NCI-H345 (cell line): ENCODE measurements at regions not wholly inside any gene's neighbourhood (a gene's known extent, or its start where the extent isn't known, plus 50 kb on each side); places are given as distances from the start of the nearest gene placed in this dataset.
"Not testable (repeated sequence)": the region's sequence is repeated elsewhere in the genome, so short reads cannot be mapped to it uniquely, and the experiment has no call there.

Source experiments
- DNase-seq: peaks from one replicate; lab custom pipeline; 2025; lab: John Stamatoyannopoulos, UW

GRCh38 chr7:86202833-86203232 lies 440.9 kb upstream of the GRM3 start:
- no peak for DNase-seq

GRCh38 chr7:86201767-86202166 lies 441.9 kb upstream of the GRM3 start:
- no peak for DNase-seq

- DNase-seq, result no peak
These were observed 443.7 kb upstream of the GRM3 start for GRCh38 chr7:86199881-86200614.

- no peak for DNase-seq
These were observed 453.4 kb upstream of the GRM3 start for GRCh38 chr7:86190351-86190750.

DNA sequence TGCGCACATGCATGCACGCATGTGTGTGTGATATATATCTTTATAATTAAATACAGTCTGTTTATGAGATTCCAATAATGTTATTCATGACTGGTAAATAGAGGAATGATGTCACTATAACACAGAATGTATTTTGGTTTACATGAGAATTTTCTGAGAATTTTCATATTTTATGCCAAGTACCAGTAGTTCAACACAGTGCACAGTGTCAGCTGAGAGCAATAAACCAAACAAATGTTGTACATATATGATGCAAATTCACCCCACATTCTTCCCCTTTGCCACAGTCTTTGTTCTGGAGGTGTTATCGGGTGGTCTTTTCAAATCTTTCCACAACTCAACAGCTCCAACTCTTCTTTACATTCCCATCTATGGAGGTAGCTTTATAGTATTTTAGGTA lies 462.2 kb upstream of the GRM3 start:
- DNase-seq, result no peak

GRCh38 chr7:86164827-86165226 lies 478.9 kb upstream of the GRM3 start:
- DNase-seq, result no peak

DNA sequence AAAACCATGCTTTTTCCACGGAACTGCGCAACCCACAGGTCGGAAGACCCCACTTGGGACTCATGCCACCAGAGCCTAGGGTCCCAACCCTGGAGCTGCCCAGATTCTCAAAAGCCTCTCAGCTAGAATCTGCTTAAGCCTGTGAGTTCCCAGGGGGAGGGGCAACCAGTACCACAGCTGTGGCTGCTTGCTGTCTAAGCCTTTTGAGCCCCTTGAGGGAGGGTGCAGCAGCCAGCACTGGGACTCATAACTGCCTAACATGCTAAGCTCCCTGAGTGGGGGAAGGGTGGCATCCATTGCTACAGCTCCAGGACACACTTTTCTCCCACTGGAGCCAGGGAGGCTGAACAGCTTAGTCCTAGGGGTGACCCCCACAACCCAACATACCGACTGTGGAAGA lies 485.6 kb upstream of the GRM3 start:
- DNase-seq, result no peak

DNA sequence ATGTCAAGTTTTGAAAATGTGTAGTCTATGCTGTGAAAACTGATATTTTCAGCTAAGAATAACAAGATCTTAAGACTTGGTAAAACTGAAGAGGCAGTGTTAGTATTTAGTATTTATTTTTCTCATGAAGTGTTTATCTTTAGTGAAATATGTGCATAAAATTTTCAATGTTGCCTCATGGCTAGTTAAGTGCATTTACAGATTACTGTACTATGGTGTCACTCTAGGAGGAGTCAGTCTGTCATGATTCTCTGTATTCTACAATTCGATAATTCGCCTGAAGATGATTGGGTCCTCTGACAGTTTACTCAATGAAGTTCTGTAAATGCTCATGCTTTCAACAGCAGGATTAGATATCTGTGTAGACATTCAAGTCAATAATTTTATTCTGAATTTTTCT lies 488.1 kb upstream of the GRM3 start:
- no peak for DNase-seq

DNA sequence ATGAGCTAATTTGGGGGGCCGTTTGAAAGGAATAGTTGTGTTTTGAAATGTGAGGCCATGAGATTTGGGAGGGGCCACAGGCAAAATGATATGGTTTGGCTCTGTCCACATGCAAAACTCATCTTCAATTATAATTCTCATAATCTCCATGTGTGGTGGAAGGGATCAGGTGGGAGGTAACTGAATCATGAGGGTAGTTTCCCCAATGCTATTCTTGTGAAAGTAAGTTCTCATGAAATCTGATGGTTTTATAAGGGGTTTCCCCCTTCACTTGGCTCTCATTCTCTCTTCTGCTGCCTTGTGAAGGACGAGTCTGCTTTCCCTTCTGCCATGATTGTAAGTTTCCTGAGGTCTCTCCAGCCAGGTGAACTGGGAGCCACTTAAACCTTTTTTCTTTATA lies 490.8 kb upstream of the GRM3 start:
- DNase-seq, result no peak

DNA sequence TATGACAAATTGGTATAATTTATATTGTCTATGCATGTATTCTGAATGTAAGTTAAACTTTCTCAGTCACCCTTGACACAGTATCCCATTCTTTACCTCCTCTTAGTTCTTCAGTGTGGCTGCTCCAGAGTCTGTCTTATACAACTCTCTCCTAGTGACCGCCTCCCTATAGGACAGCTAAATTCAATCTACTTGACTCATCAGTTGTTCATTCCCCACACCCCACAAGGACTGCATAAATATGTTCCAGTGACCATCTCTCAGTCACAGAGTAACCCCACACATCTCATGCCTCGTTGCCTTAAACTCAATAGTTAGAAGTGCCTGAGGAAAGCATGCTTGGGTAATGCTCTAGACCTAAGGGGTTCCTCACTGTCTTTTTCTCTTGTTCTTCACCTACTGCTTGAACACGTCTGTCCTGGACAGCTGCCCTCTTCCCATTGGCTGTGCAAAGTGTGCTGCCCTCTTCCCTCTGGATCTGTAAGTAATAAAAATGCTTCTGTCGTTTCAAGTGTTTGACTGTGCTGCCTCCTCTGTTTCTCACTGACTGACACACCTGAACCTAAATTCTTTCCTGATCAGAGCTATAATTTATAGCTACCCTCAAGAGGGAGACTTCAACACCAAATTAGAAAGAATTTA lies 494.6 kb upstream of the GRM3 start:
- no peak for DNase-seq

DNA sequence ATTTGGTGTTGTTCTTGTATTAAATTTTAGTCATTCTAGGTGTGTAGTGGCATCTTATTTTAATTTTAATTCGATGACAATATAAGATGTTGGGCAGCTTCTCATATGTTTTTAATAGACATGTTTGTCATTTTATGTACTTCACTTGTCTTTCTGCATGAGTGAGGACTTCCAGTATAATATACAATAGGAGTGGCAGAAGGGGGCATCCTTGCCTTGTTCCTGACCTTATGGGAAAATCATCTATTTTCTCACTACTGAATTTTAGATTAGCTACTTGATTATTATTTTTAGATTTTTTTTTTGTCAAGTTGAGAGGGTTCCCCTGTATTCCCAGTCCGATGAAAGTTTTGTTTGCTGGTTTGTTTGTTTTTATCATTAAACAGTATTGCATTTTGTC lies 495.2 kb upstream of the GRM3 start:
- no peak for DNase-seq

DNA sequence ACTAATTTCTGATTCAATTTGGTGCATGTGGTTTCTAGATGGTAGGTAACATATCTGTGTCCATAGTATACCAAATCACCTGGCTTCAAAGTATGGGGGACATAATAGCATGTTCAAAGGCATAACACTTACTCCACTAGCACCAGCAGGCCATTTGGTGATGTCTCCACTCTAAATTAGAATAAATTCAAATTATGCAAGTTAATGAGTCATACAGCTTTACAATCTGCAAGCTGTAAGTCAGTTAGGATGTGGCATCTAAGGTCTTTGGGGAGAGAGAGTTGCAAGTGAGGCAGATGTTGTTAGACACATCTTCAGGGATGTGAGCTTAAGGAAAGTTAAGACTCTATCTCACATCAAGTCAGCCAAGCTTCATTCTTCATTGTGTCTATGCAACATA lies 506.4 kb upstream of the GRM3 start:
- no peak for DNase-seq

- no peak for DNase-seq
These were observed 513.4 kb upstream of the GRM3 start for GRCh38 chr7:86130268-86130667.

- DNase-seq, result no peak
These were observed 520.2 kb upstream of the GRM3 start for GRCh38 chr7:86123476-86123875.

DNA sequence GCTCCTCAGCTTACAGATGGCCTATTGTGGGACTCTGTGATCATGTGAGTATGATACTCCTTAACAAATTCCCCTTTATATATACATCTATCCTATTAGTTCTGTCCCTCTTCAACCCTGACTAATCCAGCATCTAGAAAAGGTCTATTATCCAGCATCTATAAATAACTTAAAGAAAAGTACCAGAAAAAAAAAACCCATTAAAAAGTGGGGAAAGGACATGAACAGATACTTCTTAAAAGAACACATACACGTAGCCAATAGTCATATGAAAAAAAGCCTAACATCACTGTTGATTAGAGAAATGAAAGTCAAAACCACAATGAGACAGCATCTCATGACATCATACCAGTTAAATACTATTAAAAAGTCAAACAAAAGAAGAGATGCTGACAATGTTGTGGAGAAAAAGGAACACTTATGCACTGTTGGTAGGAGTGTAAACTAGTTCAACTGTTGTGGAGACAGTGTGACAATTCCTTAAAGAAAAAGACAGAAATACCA lies 549.5 kb upstream of the GRM3 start:
- DNase-seq, result no peak

DNA sequence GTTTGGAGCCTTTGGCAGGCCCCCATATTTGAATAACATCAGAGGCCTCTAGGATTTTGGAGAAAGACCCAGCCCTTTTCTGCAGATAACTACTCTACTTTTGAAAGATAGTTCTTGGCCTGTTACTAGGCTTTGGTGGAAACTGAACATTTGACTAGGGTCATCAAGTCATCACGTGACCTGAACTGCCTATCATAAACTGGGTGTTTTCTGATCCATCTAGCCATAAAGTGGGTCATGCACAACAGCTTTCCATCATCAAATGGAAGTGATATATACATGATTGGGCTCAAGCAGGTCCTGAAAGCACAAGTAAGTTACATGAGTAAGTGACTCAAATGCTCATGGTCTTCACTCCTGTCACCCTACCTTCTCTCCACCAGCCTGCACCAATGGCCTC lies 552.3 kb upstream of the GRM3 start:
- no peak for DNase-seq

GRCh38 chr7:86089455-86089854 lies 554.3 kb upstream of the GRM3 start:
- no peak for DNase-seq

GRCh38 chr7:86064572-86064971 lies 579.1 kb upstream of the GRM3 start:
- DNase-seq, result not testable (repeated sequence)

DNA sequence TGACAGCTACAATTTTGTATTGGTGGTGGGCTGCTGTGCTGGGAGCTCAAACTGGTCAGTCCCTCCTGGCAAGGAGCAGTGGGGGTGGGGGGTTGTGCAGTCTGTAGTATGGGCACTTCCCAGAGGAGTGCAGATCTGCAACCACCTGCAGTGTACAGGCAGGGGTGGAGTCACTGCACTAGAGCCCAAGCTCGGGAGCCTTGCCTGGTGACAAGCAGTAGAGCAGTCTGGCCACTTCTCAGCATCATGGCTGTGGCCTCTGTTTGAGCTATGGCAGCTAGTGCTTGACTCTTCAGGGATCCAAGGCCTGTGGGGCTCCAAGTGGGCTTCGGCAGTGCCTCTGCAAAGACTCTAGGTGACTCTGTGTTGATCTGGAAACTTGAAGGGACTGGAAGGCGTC lies 585.1 kb upstream of the GRM3 start:
- DNase-seq, result no peak

- no peak for DNase-seq
These were observed 592.8 kb upstream of the GRM3 start for GRCh38 chr7:86050918-86051317.

- no peak for DNase-seq
These were observed 593.8 kb upstream of the GRM3 start for GRCh38 chr7:86049910-86050309.

DNA sequence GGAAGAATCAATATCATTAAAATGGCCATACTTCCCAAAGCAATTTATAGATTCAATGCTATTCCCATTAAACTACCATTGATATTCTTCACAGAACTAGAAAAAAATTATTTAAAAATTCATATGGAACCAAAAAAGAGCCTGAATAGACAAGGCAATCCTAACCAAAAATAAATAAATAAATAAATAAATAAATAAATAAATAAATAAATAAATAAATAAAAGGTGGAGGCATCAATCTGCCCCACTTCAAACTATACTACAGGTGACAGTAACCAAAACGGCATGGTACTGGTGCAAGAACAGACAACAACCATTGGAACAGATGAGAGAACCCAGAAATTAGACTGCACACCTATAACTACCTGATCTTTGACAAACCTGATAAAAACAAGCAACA lies 598.5 kb upstream of the GRM3 start:
- not testable (repeated sequence) for DNase-seq

- DNase-seq, result no peak
These were observed 617.9 kb upstream of the GRM3 start for GRCh38 chr7:86025807-86026206.

DNA sequence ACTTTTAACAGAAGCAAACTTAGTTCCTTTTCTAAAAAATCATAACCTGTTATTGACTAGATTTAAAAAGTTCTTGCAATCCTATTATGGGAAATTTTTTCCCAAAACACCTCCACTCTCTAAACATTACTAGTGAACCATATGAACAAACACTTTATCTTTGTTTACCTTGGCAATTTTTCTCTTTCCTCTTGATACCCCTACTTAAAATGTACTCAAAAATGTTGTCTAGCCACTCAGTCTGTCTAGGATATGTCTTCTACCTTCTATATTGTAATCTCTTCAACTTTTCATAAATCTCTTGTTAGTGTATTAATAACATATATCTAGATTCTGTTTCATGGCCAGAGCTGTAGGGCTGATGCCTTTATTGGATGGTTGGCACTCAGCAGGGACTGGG lies 630.0 kb upstream of the GRM3 start:
- DNase-seq, result no peak
